ENCODE measurements at regions not wholly inside any gene's neighbourhood (a gene's known extent, or its start where the extent isn't known, plus 50 kb on each side); places are given as distances from the start of the nearest gene placed in this dataset.
A peak's percentile ranks its signal among the peaks of the same experiment; 100 is the strongest.

DNA sequence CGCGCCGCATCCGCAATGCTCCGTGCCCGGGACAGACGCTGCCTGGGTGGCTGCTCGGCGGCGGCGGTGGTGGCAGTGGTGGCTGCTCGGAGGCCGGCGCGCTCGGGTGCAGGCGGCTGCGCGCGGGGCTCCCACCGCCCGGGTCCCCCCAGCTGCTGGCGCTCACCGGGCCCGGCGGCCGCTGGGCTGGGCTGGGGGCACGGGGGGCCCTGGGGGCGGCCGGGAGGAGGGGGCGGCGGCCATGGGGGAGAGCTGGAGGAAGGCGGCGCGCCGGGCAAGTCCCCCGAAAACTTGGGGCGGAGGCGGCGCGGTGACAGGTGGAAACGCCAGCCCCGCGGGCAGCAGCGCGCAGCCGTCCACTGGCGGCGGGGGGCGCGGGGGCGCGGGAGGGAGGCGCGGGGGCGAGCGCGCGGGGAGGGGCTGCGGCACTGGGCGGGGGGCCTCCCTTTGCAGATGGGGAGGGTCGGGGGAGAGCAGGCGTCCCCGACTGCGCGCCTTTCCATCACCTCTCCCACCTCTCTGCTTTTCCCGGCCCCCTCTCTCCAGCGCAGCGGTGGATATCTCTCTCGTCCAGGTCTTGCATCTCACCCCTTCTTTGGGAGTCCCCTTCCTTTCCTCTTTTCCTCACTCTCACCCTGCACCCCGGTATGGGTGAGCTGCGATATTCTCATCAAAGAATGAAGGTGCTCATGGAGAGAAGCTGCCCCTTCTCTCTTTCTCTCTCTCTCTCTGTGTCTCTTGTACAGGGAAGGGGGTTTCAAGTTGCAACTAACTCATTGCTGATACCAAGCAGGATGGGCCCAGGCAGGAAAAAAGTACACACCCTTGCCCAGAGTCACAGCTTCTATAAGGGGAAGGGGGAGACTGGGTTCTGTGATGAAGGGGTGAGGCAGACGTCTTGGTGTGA is 83.7 kb upstream of the DHRSX start:
- WGBS (ENCODE audit: insufficient coverage): 4% methylated on average over 73 of the region's 73 CpGs
- Mint-ChIP-seq H3K4me3 (peak overlapping the region; percentile 28), H3K27ac (no peak overlapping the region), H3K36me3 (no peaks in the 10 kb centered on the region), H3K9me3 (no peaks in the 10 kb centered on the region), H3K4me1 (peaks cover 5 to 10% of the 10 kb centered on the region in 2 donors), H3K27me3 (ENCODE audit: low read depth in 2 of 2) (peaks cover 31 to 36% of the 10 kb centered on the region in 2 donors)
- ATAC-seq (no peak), DNase-seq (no peak)
- H3K9me3 ChIP-seq (ENCODE audit: control insufficient read depth, insufficient read depth, low read length): no peaks in the 10 kb centered on the region
- no peak overlapping the region for H3K27ac ChIP-seq (ENCODE audit: low read length)
- peaks cover 2% of the 10 kb centered on the region for H3K4me1 ChIP-seq (ENCODE audit: control insufficient read depth, insufficient read depth, low read length)
- H3K27me3 ChIP-seq (ENCODE audit: control insufficient read depth, insufficient read depth, low read length): peaks cover 22% of the 10 kb centered on the region
- intact Hi-C loops (cut with micrococcal nuclease): no loop called here
- H3K36me3 ChIP-seq (ENCODE audit: control insufficient read depth, insufficient read depth, low read length): no peaks in the 10 kb centered on the region
- H3K4me3 ChIP-seq (ENCODE audit: low read length): no peak overlapping the region
- TF ChIP-seq, protein P1, sequence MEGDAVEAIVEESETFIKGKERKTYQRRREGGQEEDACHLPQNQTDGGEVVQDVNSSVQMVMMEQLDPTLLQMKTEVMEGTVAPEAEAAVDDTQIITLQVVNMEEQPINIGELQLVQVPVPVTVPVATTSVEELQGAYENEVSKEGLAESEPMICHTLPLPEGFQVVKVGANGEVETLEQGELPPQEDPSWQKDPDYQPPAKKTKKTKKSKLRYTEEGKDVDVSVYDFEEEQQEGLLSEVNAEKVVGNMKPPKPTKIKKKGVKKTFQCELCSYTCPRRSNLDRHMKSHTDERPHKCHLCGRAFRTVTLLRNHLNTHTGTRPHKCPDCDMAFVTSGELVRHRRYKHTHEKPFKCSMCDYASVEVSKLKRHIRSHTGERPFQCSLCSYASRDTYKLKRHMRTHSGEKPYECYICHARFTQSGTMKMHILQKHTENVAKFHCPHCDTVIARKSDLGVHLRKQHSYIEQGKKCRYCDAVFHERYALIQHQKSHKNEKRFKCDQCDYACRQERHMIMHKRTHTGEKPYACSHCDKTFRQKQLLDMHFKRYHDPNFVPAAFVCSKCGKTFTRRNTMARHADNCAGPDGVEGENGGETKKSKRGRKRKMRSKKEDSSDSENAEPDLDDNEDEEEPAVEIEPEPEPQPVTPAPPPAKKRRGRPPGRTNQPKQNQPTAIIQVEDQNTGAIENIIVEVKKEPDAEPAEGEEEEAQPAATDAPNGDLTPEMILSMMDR (IDR thresholded peaks at IDR 0.05): no peak

DNA sequence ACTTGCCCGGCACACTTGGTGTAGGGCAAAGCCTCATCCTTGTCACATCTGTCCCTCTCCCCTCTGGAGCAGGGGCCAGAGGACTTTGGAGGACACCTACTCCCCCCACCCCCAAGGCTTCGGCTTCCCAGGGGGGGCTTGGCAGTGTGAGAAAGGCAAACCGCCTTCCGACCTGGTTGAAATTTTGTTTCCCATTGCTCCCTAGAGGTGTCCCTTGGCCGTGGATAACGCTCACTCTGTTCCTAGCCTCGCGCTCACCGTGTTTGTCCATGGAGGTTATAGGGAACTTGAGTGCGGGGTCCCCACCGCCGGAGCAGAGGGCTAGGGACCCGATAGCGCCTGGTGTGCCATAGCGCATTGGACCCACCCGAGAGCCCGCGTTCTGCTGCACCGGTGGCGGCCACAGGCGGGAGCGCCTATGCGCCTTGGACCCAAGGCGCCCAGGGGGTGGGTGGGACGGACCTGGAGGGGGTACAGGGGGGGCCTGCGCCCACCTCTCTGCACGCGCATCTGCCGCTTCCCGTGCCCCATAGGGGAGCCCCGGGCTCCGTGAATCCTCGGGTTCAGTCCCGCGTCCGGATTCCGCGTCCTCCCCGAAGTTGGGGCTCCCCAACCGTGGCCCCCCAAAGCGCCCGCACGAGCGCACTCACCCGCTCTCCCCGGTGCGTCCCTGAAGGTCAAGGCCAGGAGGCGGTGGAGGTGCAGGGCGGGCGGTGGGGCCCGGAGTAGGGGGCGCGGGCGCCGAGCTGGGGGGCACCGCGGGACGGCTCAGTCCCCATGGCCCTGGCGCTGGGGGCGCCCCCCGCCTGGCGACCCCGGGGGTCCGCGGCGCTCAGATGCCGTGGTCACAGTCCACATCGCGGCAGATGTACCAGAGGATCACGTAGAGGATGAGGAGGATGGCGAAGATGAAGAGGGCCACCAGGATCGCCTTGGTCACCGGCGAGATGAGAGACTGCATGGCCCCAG is 82.7 kb upstream of the DHRSX start:
- no peak overlapping the region for H3K27ac ChIP-seq (ENCODE audit: low read length)
- H3K27me3 Mint-ChIP-seq (ENCODE audit: low read depth in 2 of 2): peaks cover 40 to 43% of the 10 kb centered on the region in 2 donors
- no peak overlapping the region for H3K4me3 Mint-ChIP-seq
- no peaks in the 10 kb centered on the region for H3K36me3 ChIP-seq (ENCODE audit: control insufficient read depth, insufficient read depth, low read length)
- peaks cover 5% of the 10 kb centered on the region for H3K4me1 ChIP-seq (ENCODE audit: control insufficient read depth, insufficient read depth, low read length)
- no peaks in the 10 kb centered on the region for H3K36me3 Mint-ChIP-seq
- no peaks in the 10 kb centered on the region for H3K9me3 Mint-ChIP-seq
- no peak overlapping the region for H3K4me3 ChIP-seq (ENCODE audit: low read length)
- H3K27me3 ChIP-seq (ENCODE audit: control insufficient read depth, insufficient read depth, low read length): peaks cover 22% of the 10 kb centered on the region
- ATAC-seq: no peak
- intact Hi-C loops (cut with micrococcal nuclease): no loop called here
- DNase-seq: no peak
- no peak overlapping the region for H3K27ac Mint-ChIP-seq
- TF ChIP-seq, protein P1 (IDR thresholded peaks at IDR 0.05): no peak
- peaks cover 5 to 10% of the 10 kb centered on the region in 2 donors for H3K4me1 Mint-ChIP-seq
- WGBS (ENCODE audit: insufficient coverage): 4% methylated on average over 74 of the region's 74 CpGs
- H3K9me3 ChIP-seq (ENCODE audit: control insufficient read depth, insufficient read depth, low read length): no peaks in the 10 kb centered on the region

- H3K27me3 ChIP-seq (ENCODE audit: control insufficient read depth, insufficient read depth, low read length): peaks cover 22% of the 10 kb centered on the region
Measured at GRCh38 chrX:2582667-2583066, 81.9 kb upstream of the DHRSX start.

More at GRCh38 chrX:2582667-2583066, 81.9 kb upstream of the DHRSX start:
- Mint-ChIP-seq H3K4me3 (no peak overlapping the region), H3K27ac (no peak overlapping the region), H3K4me1 (peaks cover 5 to 10% of the 10 kb centered on the region in 2 donors), H3K36me3 (no peaks in the 10 kb centered on the region), H3K9me3 (no peaks in the 10 kb centered on the region), H3K27me3 (ENCODE audit: low read depth in 2 of 2) (peaks cover 40 to 43% of the 10 kb centered on the region in 2 donors)
- DNase-seq (no peak), ATAC-seq (no peak)
- Histone ChIP-seq H3K27ac (ENCODE audit: low read length) (no peak overlapping the region), H3K36me3 (ENCODE audit: control insufficient read depth, insufficient read depth, low read length) (no peaks in the 10 kb centered on the region), H3K4me1 (ENCODE audit: control insufficient read depth, insufficient read depth, low read length) (peaks cover 5% of the 10 kb centered on the region), H3K9me3 (ENCODE audit: control insufficient read depth, insufficient read depth, low read length) (no peaks in the 10 kb centered on the region), H3K4me3 (ENCODE audit: low read length) (no peak overlapping the region)
- intact Hi-C loops (cut with micrococcal nuclease): no loop called here
- TF ChIP-seq, protein P1 (IDR thresholded peaks at IDR 0.05): no peak
- 30% methylated on average over 8 of the region's 8 CpGs for WGBS (ENCODE audit: insufficient coverage)

All from natural killer cell (primary cell).